Retinal pigment epithelial cell (primary cell): ENCODE measurements at regions not wholly inside any gene's neighbourhood (a gene's known extent, or its start where the extent isn't known, plus 50 kb on each side); places are given as distances from the start of the nearest gene placed in this dataset.

Experiments used
- DNase-seq: peaks from one replicate; pipeline ENCODE4 v3.0.0-alpha.2; 2010; ENCODE audit warnings: low read depth
- H3K4me3 ChIP-seq: 2 replicates; pipeline ENCODE4 v1.5.1; 2011; ENCODE audit warnings: mild to moderate bottlenecking, low read length, control low read depth, moderate library complexity
- CTCF ChIP-seq: conservative IDR thresholded peaks from 2 replicates; pipeline ENCODE4 v1.5.1; 2011; ENCODE audit warnings: low read depth, low read length, control low read depth, inconsistent platforms

- H3K4me3 ChIP-seq: no peak overlapping the region
- TF ChIP-seq CTCF: no peak
- no peak for DNase-seq
These were observed 506.2 kb upstream of the TBX3 start for GRCh38 chr12:115190010-115190770.

- no peak for TF ChIP-seq CTCF
- no peak overlapping the region for H3K4me3 ChIP-seq
- no peak for DNase-seq
These were observed 501.5 kb upstream of the TBX3 start for GRCh38 chr12:115185506-115185905.

GRCh38 chr12:115183752-115184151, 499.8 kb upstream of the TBX3 start:
- no peak overlapping the region for H3K4me3 ChIP-seq
- no peak for DNase-seq
- no peak for TF ChIP-seq CTCF

GRCh38 chr12:115177899-115178298, 493.9 kb upstream of the TBX3 start:
- no peak for DNase-seq
- TF ChIP-seq CTCF: no peak
- no peak overlapping the region for H3K4me3 ChIP-seq

GRCh38 chr12:115176741-115177400, 492.9 kb upstream of the TBX3 start:
- DNase-seq: no peak
- TF ChIP-seq CTCF: no peak
- H3K4me3 ChIP-seq: no peak overlapping the region

- no peak for DNase-seq
- no peak for TF ChIP-seq CTCF
- no peak overlapping the region for H3K4me3 ChIP-seq
These were observed 490.9 kb upstream of the TBX3 start for GRCh38 chr12:115174920-115175319.

- no peak overlapping the region for H3K4me3 ChIP-seq
- no peak for TF ChIP-seq CTCF
- DNase-seq: no peak
These were observed 488.5 kb upstream of the TBX3 start for GRCh38 chr12:115172521-115172920.
